Renal pelvis (tissue), 1 donor: ENCODE measurements at regions not wholly inside any gene's neighbourhood (a gene's known extent, or its start where the extent isn't known, plus 50 kb on each side); places are given as distances from the start of the nearest gene placed in this dataset.

Experiments used
- DNase-seq: peaks from one replicate; pipeline ENCODE4 v3.0.0-alpha.2; 2013

GRCh38 chr1:90494748-90495282, 222.3 kb downstream of the BARHL2 start:
- no peak for DNase-seq

GRCh38 chr1:90488451-90488850, 228.7 kb downstream of the BARHL2 start:
- DNase-seq: no peak

GRCh38 chr1:90486996-90487395, 230.1 kb downstream of the BARHL2 start:
- DNase-seq: no peak

GRCh38 chr1:90486134-90486824, 230.8 kb downstream of the BARHL2 start:
- DNase-seq: no peak

- DNase-seq: no peak
Observed at GRCh38 chr1:90480271-90480835, 236.7 kb downstream of the BARHL2 start.

- no peak for DNase-seq
Observed at GRCh38 chr1:90476994-90477393, 240.1 kb downstream of the BARHL2 start.

- no peak for DNase-seq
Observed at GRCh38 chr1:90476411-90476810, 240.7 kb downstream of the BARHL2 start.

- DNase-seq: no peak
Observed at GRCh38 chr1:90475631-90476030, 241.5 kb downstream of the BARHL2 start.

- no peak for DNase-seq
Observed at GRCh38 chr1:90474731-90475130, 242.4 kb downstream of the BARHL2 start.

- DNase-seq: no peak
Observed at GRCh38 chr1:90474158-90474557, 242.9 kb downstream of the BARHL2 start.

- DNase-seq: no peak
Observed at GRCh38 chr1:90472775-90473174, 244.3 kb downstream of the BARHL2 start.

- no peak for DNase-seq
Observed at GRCh38 chr1:90459570-90459969, 257.5 kb downstream of the BARHL2 start.

- DNase-seq: no peak
Observed at GRCh38 chr1:90457985-90458384, 259.1 kb downstream of the BARHL2 start.

- no peak for DNase-seq
Observed at GRCh38 chr1:90452491-90452890, 264.6 kb downstream of the BARHL2 start.

- no peak for DNase-seq
Observed at GRCh38 chr1:90443354-90443753, 273.7 kb downstream of the BARHL2 start.

- no peak for DNase-seq
Observed at GRCh38 chr1:90435351-90435750, 281.8 kb downstream of the BARHL2 start.

GRCh38 chr1:90434460-90434859, 282.6 kb downstream of the BARHL2 start:
- no peak for DNase-seq

- no peak for DNase-seq
Observed at GRCh38 chr1:90417126-90417525, 300.0 kb downstream of the BARHL2 start.

- DNase-seq: no peak
Observed at GRCh38 chr1:90414201-90414600, 302.9 kb downstream of the BARHL2 start.

GRCh38 chr1:90413519-90413918, 303.6 kb downstream of the BARHL2 start:
- no peak for DNase-seq

GRCh38 chr1:90412563-90412962, 304.5 kb downstream of the BARHL2 start:
- no peak for DNase-seq

- no peak for DNase-seq
Observed at GRCh38 chr1:90411185-90411584, 305.9 kb downstream of the BARHL2 start.

GRCh38 chr1:90407737-90408136, 309.4 kb downstream of the BARHL2 start:
- no peak for DNase-seq

GRCh38 chr1:90405726-90406125, 311.4 kb downstream of the BARHL2 start:
- no peak for DNase-seq
